ENCODE measurements at regions not wholly inside any gene's neighbourhood (a gene's known extent, or its start where the extent isn't known, plus 50 kb on each side); places are given as distances from the start of the nearest gene placed in this dataset.

DNA sequence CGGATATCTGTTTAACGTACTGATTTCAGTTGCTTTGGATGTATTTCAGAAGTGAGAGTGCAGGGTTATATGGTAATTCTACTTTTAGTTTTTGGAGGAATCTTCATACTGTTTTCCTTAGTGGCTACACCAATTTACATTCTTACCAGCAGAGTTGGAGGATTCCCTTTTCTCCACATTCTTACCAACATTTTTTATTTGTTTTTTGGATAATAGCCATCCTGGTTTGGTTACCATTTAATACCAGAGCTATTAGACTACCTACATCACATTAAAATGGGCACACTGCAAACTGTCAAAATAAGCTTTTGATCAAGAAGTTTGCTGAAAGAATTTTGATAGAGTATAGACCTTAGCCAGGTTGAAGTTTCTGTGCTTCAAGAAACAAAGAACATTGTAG is 217.2 kb upstream of the CFAP20DC start:
- DNase-seq (ENCODE audit: low spot score in 2 of 2): no peak
- H3K4me3 ChIP-seq: no peak overlapping the region
- no peaks in the 10 kb centered on the region for H3K27me3 ChIP-seq
- no peak overlapping the region for H3K27ac ChIP-seq
- no peaks in the 10 kb centered on the region for H3K9me3 ChIP-seq
- H3K4me1 ChIP-seq: no peaks in the 10 kb centered on the region
- TF ChIP-seq EP300 (IDR thresholded peaks at IDR 0.05): no peak
- TF ChIP-seq, protein P1, sequence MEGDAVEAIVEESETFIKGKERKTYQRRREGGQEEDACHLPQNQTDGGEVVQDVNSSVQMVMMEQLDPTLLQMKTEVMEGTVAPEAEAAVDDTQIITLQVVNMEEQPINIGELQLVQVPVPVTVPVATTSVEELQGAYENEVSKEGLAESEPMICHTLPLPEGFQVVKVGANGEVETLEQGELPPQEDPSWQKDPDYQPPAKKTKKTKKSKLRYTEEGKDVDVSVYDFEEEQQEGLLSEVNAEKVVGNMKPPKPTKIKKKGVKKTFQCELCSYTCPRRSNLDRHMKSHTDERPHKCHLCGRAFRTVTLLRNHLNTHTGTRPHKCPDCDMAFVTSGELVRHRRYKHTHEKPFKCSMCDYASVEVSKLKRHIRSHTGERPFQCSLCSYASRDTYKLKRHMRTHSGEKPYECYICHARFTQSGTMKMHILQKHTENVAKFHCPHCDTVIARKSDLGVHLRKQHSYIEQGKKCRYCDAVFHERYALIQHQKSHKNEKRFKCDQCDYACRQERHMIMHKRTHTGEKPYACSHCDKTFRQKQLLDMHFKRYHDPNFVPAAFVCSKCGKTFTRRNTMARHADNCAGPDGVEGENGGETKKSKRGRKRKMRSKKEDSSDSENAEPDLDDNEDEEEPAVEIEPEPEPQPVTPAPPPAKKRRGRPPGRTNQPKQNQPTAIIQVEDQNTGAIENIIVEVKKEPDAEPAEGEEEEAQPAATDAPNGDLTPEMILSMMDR (IDR thresholded peaks at IDR 0.05): no peak
- TF ChIP-seq POLR2A (IDR thresholded peaks at IDR 0.05): no peak
- H3K36me3 ChIP-seq: no peaks in the 10 kb centered on the region
- 88 to 90% methylated on average over 2 of the region's 2 CpGs for WGBS, 2 donors

GRCh38 chr3:59266551-59266950 is 216.7 kb upstream of the CFAP20DC start:
- H3K36me3 ChIP-seq: no peaks in the 10 kb centered on the region
- no peaks in the 10 kb centered on the region for H3K27me3 ChIP-seq
- DNase-seq (ENCODE audit: low spot score in 2 of 2): no peak
- H3K27ac ChIP-seq: no peak overlapping the region
- no peaks in the 10 kb centered on the region for H3K9me3 ChIP-seq
- no peaks in the 10 kb centered on the region for H3K4me1 ChIP-seq
- no peak for TF ChIP-seq POLR2A (IDR thresholded peaks at IDR 0.05)
- no peak for TF ChIP-seq EP300 (IDR thresholded peaks at IDR 0.05)
- TF ChIP-seq, protein P1 (IDR thresholded peaks at IDR 0.05): no peak
- H3K4me3 ChIP-seq: no peak overlapping the region
- WGBS, 2 donors: 70 to 77% methylated on average over 3 of the region's 3 CpGs

DNA sequence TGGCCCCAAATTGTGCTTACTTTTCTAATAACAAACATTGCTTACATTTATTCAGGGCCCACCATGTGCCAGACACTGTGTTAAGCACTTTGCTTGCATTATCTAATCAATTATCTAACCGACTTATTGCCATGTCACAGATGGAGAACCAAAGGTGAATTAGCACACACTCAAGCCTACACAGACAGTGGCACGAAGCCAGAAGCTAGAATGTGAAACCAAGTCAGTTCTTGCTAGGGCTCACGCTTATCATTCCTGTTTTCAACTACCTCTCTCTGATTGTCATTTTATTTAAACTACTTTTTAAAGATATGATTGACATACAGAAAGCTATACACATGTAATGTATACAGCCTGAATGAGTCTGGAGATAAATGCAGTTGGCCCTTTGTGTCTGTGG is 215.7 kb upstream of the CFAP20DC start:
- no peak for DNase-seq (ENCODE audit: low spot score in 2 of 2)

DNA sequence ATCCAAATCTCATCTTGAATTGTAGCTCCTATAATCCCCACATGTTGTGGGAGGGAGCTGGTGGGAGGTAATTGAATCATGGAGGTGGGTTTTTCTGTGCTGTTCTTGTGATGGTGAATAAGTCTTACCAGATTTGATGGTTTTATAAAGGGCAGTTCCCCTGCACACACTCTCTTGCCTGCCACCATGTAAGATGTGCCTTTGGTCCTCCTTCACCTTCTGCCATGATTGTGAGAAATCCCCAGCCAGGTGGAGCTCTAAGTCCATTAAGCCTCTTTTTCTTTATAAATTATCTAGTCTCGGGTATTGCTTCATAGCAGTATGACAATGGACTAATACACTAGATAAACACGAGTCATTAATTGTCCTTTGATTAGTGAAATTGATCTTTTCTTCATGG is 214.5 kb upstream of the CFAP20DC start:
- Histone ChIP-seq H3K4me3 (no peak overlapping the region), H3K36me3 (no peaks in the 10 kb centered on the region), H3K27ac (no peak overlapping the region), H3K27me3 (no peaks in the 10 kb centered on the region), H3K9me3 (no peaks in the 10 kb centered on the region), H3K4me1 (no peaks in the 10 kb centered on the region)
- 94 to 97% methylated on average over 2 of the region's 2 CpGs for WGBS, 2 donors
- TF ChIP-seq, protein P1 (IDR thresholded peaks at IDR 0.05): no peak
- TF ChIP-seq POLR2A (IDR thresholded peaks at IDR 0.05): no peak
- no peak for TF ChIP-seq EP300 (IDR thresholded peaks at IDR 0.05)
- DNase-seq (ENCODE audit: low spot score in 2 of 2): no peak

More for the DNA sequence above, 215.7 kb upstream of the CFAP20DC start:
- TF ChIP-seq, protein P1 (IDR thresholded peaks at IDR 0.05): no peak
- TF ChIP-seq POLR2A (IDR thresholded peaks at IDR 0.05) (no peak), EP300 (IDR thresholded peaks at IDR 0.05) (no peak)
- Histone ChIP-seq H3K9me3 (no peaks in the 10 kb centered on the region), H3K4me1 (no peaks in the 10 kb centered on the region), H3K27me3 (no peaks in the 10 kb centered on the region), H3K27ac (no peak overlapping the region), H3K4me3 (no peak overlapping the region), H3K36me3 (no peaks in the 10 kb centered on the region)
- 76 to 88% methylated on average over 3 of the region's 3 CpGs for WGBS, 2 donors

DNA sequence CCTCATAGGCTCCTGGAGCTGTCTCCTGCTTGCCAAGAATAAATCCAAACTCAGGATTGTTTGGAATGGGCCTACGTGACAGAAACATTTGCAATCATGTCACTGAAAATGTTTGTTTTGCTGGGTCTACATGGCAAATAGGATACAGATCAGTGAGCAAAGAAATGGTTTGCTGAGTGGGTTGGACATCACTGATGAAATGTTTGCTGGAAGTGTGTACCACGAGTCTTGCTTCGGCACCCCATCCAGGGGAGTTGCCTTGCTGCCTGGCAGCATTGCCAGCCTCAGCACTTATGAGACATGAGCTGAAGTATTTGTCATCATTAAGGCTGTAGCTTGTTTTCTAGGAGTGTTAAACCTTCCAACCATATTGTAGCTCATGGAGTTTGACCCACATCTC is 213.3 kb upstream of the CFAP20DC start:
- H3K4me1 ChIP-seq: no peaks in the 10 kb centered on the region
- DNase-seq (ENCODE audit: low spot score in 2 of 2): no peak
- H3K27me3 ChIP-seq: no peaks in the 10 kb centered on the region
- TF ChIP-seq, protein P1 (IDR thresholded peaks at IDR 0.05): no peak
- TF ChIP-seq EP300 (IDR thresholded peaks at IDR 0.05) (no peak), POLR2A (IDR thresholded peaks at IDR 0.05) (no peak)
- H3K9me3 ChIP-seq: no peaks in the 10 kb centered on the region
- H3K4me3 ChIP-seq: no peak overlapping the region
- no peaks in the 10 kb centered on the region for H3K36me3 ChIP-seq
- 70 to 78% methylated on average over 3 of the region's 3 CpGs for WGBS, 2 donors
- no peak overlapping the region for H3K27ac ChIP-seq
